SU-DHL-6 (cell line): ENCODE measurements at regions not wholly inside any gene's neighbourhood (a gene's known extent, or its start where the extent isn't known, plus 50 kb on each side); places are given as distances from the start of the nearest gene placed in this dataset.

Source experiments
- H2AFZ ChIP-seq: fragments of 200-600 bp; sonication (generic); 2 replicates; pipeline ENCODE4 v1.6.1; 2014; ENCODE audit warnings: low read depth, mild to moderate bottlenecking, moderate library complexity, mixed read lengths, antibody characterized with exemption, low read length; ENCODE audit not compliant: severe bottlenecking
- H3F3A ChIP-seq: fragments of 200-600 bp; shearing (Covaris generic); 2 replicates; pipeline ENCODE4 v1.6.0; 2016; ENCODE audit warnings: antibody characterized with exemption, mild to moderate bottlenecking; ENCODE audit not compliant: insufficient read depth
- H3K27ac ChIP-seq: fragments of 200-600 bp; sonication (generic); 2 replicates; pipeline ENCODE4 v1.5.1; 2016; ENCODE audit warnings: low read depth, mild to moderate bottlenecking, low read length, moderate library complexity, mixed read lengths
- H3K27me3 ChIP-seq: fragments of 200-600 bp; sonication (generic), shearing (Covaris generic); 2 replicates; pipeline ENCODE4 v1.6.0; 2014; ENCODE audit warnings: mild to moderate bottlenecking, low read length
- H3K36me3 ChIP-seq: fragments of 200-600 bp; sonication (generic); 2 replicates; pipeline ENCODE4 v1.6.1; 2014; ENCODE audit warnings: mild to moderate bottlenecking, low read length, mixed read lengths
- H3K4me2 ChIP-seq: fragments of 300-600, 200-600 bp; shearing (Covaris generic), sonication (generic); 2 replicates; pipeline ENCODE4 v1.6.0; 2014; ENCODE audit warnings: low read length, low read depth, mild to moderate bottlenecking; ENCODE audit not compliant: poor library complexity, severe bottlenecking
- H3K4me3 ChIP-seq: fragments of 200-600 bp; sonication (generic); 2 replicates; pipeline ENCODE4 v1.5.1; 2014; ENCODE audit warnings: antibody characterized with exemption, low read length, mild to moderate bottlenecking, mixed read lengths; ENCODE audit not compliant: insufficient read depth, poor library complexity, severe bottlenecking
- H3K79me2 ChIP-seq: fragments of 200-600 bp; sonication (generic); 2 replicates; pipeline ENCODE4 v1.6.1; 2014; ENCODE audit warnings: mild to moderate bottlenecking, low read length, moderate library complexity; ENCODE audit not compliant: insufficient read depth
- H3K9ac ChIP-seq: fragments of 200-600 bp; sonication (generic); 2 replicates; pipeline ENCODE4 v1.7.0; 2014; ENCODE audit warnings: mild to moderate bottlenecking, low read length
- H3K9me2 ChIP-seq: fragments of 200-600 bp; sonication (generic); replicated peaks from 2 replicates; pipeline ENCODE4 v1.6.1; 2014; ENCODE audit warnings: low read length; ENCODE audit not compliant: insufficient read depth
- H3K9me3 ChIP-seq: fragments of 200-600 bp; sonication (generic); 2 replicates; pipeline ENCODE4 v1.6.1; 2014; ENCODE audit warnings: low read length, mixed read lengths; ENCODE audit not compliant: insufficient read depth
- H4K20me1 ChIP-seq: fragments of 200-600 bp; sonication (generic); 2 replicates; pipeline ENCODE4 v1.6.1; 2014; ENCODE audit warnings: low read depth, mild to moderate bottlenecking, antibody characterized with exemption, low read length, moderate library complexity, mixed read lengths
- CTCF ChIP-seq: fragments of 200-600 bp; sonication (generic); IDR thresholded peaks from one replicate; pipeline ENCODE4 v1.5.1; 2017; ENCODE audit warnings: antibody characterized with exemption, mild to moderate bottlenecking, low read length, moderate library complexity; ENCODE audit not compliant: insufficient read depth, poor library complexity, severe bottlenecking
- EZH2phosphoT487 ChIP-seq: fragments of 200-600 bp; sonication (generic), shearing (Covaris generic); conservative IDR thresholded peaks from 2 replicates; pipeline ENCODE4 v1.6.1; 2018; ENCODE audit warnings: mild to moderate bottlenecking, antibody characterized with exemption, low read length, moderate library complexity, mixed read lengths

DNA sequence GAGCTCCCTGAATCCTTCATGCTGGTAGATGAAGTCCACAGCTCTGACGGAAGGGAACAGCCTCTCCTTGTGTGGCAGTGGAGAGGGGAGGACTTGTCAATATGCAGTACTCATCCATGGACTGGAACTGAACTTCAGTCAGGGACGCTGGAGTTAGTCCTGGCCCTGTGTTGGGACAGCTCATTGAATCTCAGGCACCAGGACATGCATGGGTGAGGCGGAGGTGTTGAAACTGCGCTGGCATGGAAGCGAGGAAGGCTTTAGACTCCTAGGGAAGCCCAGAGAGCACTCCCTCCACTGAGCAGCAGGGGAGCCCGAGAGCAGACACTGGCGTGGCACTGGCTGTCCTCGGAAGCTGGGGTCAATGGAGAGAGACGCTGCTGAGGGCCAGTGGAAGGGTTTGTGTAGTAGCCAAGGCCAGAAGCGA, 161.3 kb upstream of the GGTLC1 start:
- H4K20me1 ChIP-seq: no peaks in the 10 kb centered on the region
- no peak overlapping the region for H3K4me2 ChIP-seq
- H3K9me3 ChIP-seq: no peaks in the 10 kb centered on the region
- no peaks in the 10 kb centered on the region for H3K27me3 ChIP-seq
- TF ChIP-seq CTCF (no peak), EZH2phosphoT487 (no peak)
- H3K9me2 ChIP-seq: no peaks in the 10 kb centered on the region
- no peak overlapping the region for H3K27ac ChIP-seq
- no peak overlapping the region for H3K9ac ChIP-seq
- H3K36me3 ChIP-seq: no peaks in the 10 kb centered on the region
- H3K79me2 ChIP-seq: no peaks in the 10 kb centered on the region
- H3F3A ChIP-seq: no peaks in the 10 kb centered on the region
- H3K4me3 ChIP-seq: no peak overlapping the region
- H2AFZ ChIP-seq: no peak overlapping the region

GRCh38 chr20:24149175-24149574, 160.6 kb upstream of the GGTLC1 start:
- Histone ChIP-seq H3K27me3 (no peaks in the 10 kb centered on the region), H3K4me3 (no peak overlapping the region), H4K20me1 (no peaks in the 10 kb centered on the region), H3K9ac (no peak overlapping the region), H3K9me3 (no peaks in the 10 kb centered on the region), H3K27ac (no peak overlapping the region), H3K4me2 (no peak overlapping the region), H2AFZ (no peak overlapping the region), H3K9me2 (no peaks in the 10 kb centered on the region), H3K79me2 (no peaks in the 10 kb centered on the region), H3F3A (no peaks in the 10 kb centered on the region), H3K36me3 (no peaks in the 10 kb centered on the region)
- TF ChIP-seq CTCF: no peak
- TF ChIP-seq EZH2phosphoT487: no peak

GRCh38 chr20:24148372-24148771, 159.8 kb upstream of the GGTLC1 start:
- H3K27ac ChIP-seq: no peak overlapping the region
- H2AFZ ChIP-seq: no peak overlapping the region
- no peak overlapping the region for H3K9ac ChIP-seq
- no peaks in the 10 kb centered on the region for H3K27me3 ChIP-seq
- no peak overlapping the region for H3K4me2 ChIP-seq
- no peaks in the 10 kb centered on the region for H3K79me2 ChIP-seq
- H3K9me3 ChIP-seq: no peaks in the 10 kb centered on the region
- H3F3A ChIP-seq: no peaks in the 10 kb centered on the region
- no peaks in the 10 kb centered on the region for H4K20me1 ChIP-seq
- TF ChIP-seq EZH2phosphoT487 (no peak), CTCF (no peak)
- H3K4me3 ChIP-seq: no peak overlapping the region
- H3K36me3 ChIP-seq: no peaks in the 10 kb centered on the region
- no peaks in the 10 kb centered on the region for H3K9me2 ChIP-seq

DNA sequence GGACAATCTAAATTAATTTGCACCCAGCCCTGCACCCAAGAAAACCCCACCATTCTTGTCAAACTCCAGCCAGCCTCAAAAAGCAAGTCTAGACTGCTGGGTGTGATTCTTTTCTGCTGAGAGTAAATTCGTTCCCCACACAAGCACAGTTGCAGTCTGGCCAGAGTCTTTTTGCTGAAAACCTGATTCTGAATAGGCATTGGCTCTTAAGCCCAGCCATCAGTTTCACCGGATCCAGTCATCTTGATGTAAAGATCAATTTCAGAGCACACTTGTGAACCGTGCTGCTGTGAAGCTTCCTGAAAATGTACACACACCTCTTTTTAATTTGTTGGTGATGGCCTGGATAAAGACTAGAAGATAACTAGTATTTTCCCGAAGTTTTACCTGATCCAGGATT, 159.4 kb upstream of the GGTLC1 start:
- Histone ChIP-seq H3K36me3 (no peaks in the 10 kb centered on the region), H3K9ac (no peak overlapping the region), H3K9me2 (no peaks in the 10 kb centered on the region), H3K79me2 (no peaks in the 10 kb centered on the region), H3K4me3 (no peak overlapping the region), H2AFZ (no peak overlapping the region), H3K27me3 (no peaks in the 10 kb centered on the region), H3K9me3 (no peaks in the 10 kb centered on the region), H3K27ac (no peak overlapping the region), H3K4me2 (no peak overlapping the region), H3F3A (no peaks in the 10 kb centered on the region), H4K20me1 (no peaks in the 10 kb centered on the region)
- TF ChIP-seq CTCF (no peak), EZH2phosphoT487 (no peak)
